Smooth muscle cell (in vitro differentiated cells): ENCODE measurements at regions not wholly inside any gene's neighbourhood (a gene's known extent, or its start where the extent isn't known, plus 50 kb on each side); places are given as distances from the start of the nearest gene placed in this dataset.

Experiments used
- DNase-seq: peaks from one replicate; lab custom pipeline; 2025; ENCODE audit not compliant: unreplicated experiment; lab: John Stamatoyannopoulos, UW
- H2AFZ ChIP-seq: fragments of 200-600 bp; sonication (generic); 2 replicates; pipeline ENCODE4 v1.6.0; 2016; ENCODE audit warnings: antibody characterized with exemption, low read depth, mild to moderate bottlenecking
- H3F3A ChIP-seq: fragments of 200-600 bp; sonication (generic); 2 replicates; pipeline ENCODE4 v1.6.0; 2017; ENCODE audit warnings: antibody characterized with exemption, low read depth
- H3K27ac ChIP-seq: fragments of 200-600 bp; sonication (generic); 2 replicates; pipeline ENCODE4 v1.5.1; 2016; ENCODE audit warnings: low read depth, mild to moderate bottlenecking
- H3K27me3 ChIP-seq: fragments of 200-600 bp; sonication (generic); 2 replicates; pipeline ENCODE4 v1.6.1; 2016; ENCODE audit warnings: low read depth, mild to moderate bottlenecking
- H3K36me3 ChIP-seq: fragments of 200-600 bp; sonication (generic); 2 replicates; pipeline ENCODE4 v1.5.1; 2016; ENCODE audit warnings: low read depth
- H3K4me1 ChIP-seq: fragments of 200-600 bp; sonication (generic); 2 replicates; pipeline ENCODE4 v1.5.1; 2016; ENCODE audit warnings: low read depth
- H3K4me2 ChIP-seq: fragments of 200-600 bp; sonication (generic); 2 replicates; pipeline ENCODE4 v1.6.0; 2016; ENCODE audit warnings: mild to moderate bottlenecking
- H3K4me3 ChIP-seq: fragments of 200-600 bp; sonication (generic); 2 replicates; pipeline ENCODE4 v1.5.1; 2016; ENCODE audit warnings: mild to moderate bottlenecking
- H3K79me2 ChIP-seq: fragments of 200-600 bp; sonication (generic); 2 replicates; pipeline ENCODE4 v1.6.0; 2016; ENCODE audit warnings: low read depth, mild to moderate bottlenecking
- H3K9ac ChIP-seq: fragments of 200-600 bp; sonication (generic); 2 replicates; pipeline ENCODE4 v1.6.0; 2016; ENCODE audit warnings: low read depth
- H3K9me3 ChIP-seq: fragments of 200-600 bp; sonication (generic); replicated peaks from 2 replicates; pipeline ENCODE4 v1.5.1; 2016; ENCODE audit warnings: low read depth
- H4K20me1 ChIP-seq: fragments of 200-600 bp; sonication (generic); 2 replicates; pipeline ENCODE4 v1.6.0; 2016; ENCODE audit warnings: low read depth
- CTCF ChIP-seq: fragments of 200-600 bp; sonication (generic); IDR thresholded peaks from 2 replicates; pipeline ENCODE4 v1.5.1; 2017; ENCODE audit warnings: borderline replicate concordance, mild to moderate bottlenecking, antibody characterized with exemption; ENCODE audit not compliant: insufficient read depth, poor library complexity, severe bottlenecking
- WGBS: methylation state at CpG from one replicate; pipeline ENCODE4 v1.1.7; 2016; ENCODE audit warnings: low lambda C conversion rate; 5-methylcytosine and 5-hydroxymethylcytosine counted together

GRCh38 chr3:174547801-174548435 is 311.2 kb upstream of the NAALADL2 start:
- 79% methylated on average over 2 of the region's 2 CpGs for WGBS
- Histone ChIP-seq H4K20me1 (no peaks in the 10 kb centered on the region), H3F3A (no peaks in the 10 kb centered on the region), H3K9ac (no peak overlapping the region), H3K9me3 (no peaks in the 10 kb centered on the region), H3K27ac (no peak overlapping the region), H2AFZ (no peak overlapping the region), H3K4me2 (no peak overlapping the region), H3K27me3 (no peaks in the 10 kb centered on the region), H3K36me3 (no peaks in the 10 kb centered on the region), H3K4me3 (no peak overlapping the region), H3K79me2 (no peaks in the 10 kb centered on the region), H3K4me1 (no peaks in the 10 kb centered on the region)
- no peak for DNase-seq
- no peak for TF ChIP-seq CTCF

GRCh38 chr3:174548841-174549623 is 310.1 kb upstream of the NAALADL2 start:
- Histone ChIP-seq H3K4me1 (no peaks in the 10 kb centered on the region), H3F3A (no peaks in the 10 kb centered on the region), H3K27me3 (no peaks in the 10 kb centered on the region), H2AFZ (no peak overlapping the region), H3K4me3 (no peak overlapping the region), H3K36me3 (no peaks in the 10 kb centered on the region), H3K9me3 (no peaks in the 10 kb centered on the region), H3K9ac (no peak overlapping the region), H4K20me1 (no peaks in the 10 kb centered on the region), H3K27ac (no peak overlapping the region), H3K79me2 (no peaks in the 10 kb centered on the region), H3K4me2 (no peak overlapping the region)
- no peak for TF ChIP-seq CTCF
- WGBS, result 75% methylated on average over 4 of the region's 4 CpGs
- DNase-seq, result no peak

GRCh38 chr3:174581558-174581957 is 277.6 kb upstream of the NAALADL2 start:
- no peak overlapping the region for H3K4me2 ChIP-seq
- no peaks in the 10 kb centered on the region for H3K9me3 ChIP-seq
- 92% methylated on average over 5 of the region's 5 CpGs for WGBS
- H3K27ac ChIP-seq, result no peak overlapping the region
- no peak for TF ChIP-seq CTCF
- H3K27me3 ChIP-seq, result no peaks in the 10 kb centered on the region
- DNase-seq, result no peak
- H3K79me2 ChIP-seq, result no peaks in the 10 kb centered on the region
- H3K9ac ChIP-seq, result no peak overlapping the region
- no peak overlapping the region for H3K4me3 ChIP-seq
- H3K4me1 ChIP-seq, result no peaks in the 10 kb centered on the region
- no peaks in the 10 kb centered on the region for H4K20me1 ChIP-seq
- H3K36me3 ChIP-seq, result no peaks in the 10 kb centered on the region
- no peaks in the 10 kb centered on the region for H3F3A ChIP-seq
- no peak overlapping the region for H2AFZ ChIP-seq
